ENCODE measurements at regions not wholly inside any gene's neighbourhood (a gene's known extent, or its start where the extent isn't known, plus 50 kb on each side); places are given as distances from the start of the nearest gene placed in this dataset.

GRCh38 chr2:186907897-186908296 lies 58.9 kb upstream of the ZSWIM2 start:
- TF ChIP-seq HMBOX1 (IDR thresholded peaks at IDR 0.05) = peak; percentile 77
- TF ChIP-seq CBFA2T3 (IDR thresholded peaks at IDR 0.05) = no peak
- H3K4me3 ChIP-seq = no peak overlapping the region
- H3K36me3 ChIP-seq (ENCODE audit: control insufficient read depth, insufficient read depth, low read length) = no peaks in the 10 kb centered on the region
- 5% methylated on average over 1 of the region's 1 CpG for WGBS (ENCODE audit: insufficient coverage, low coverage, missing lambda C conversion rate)
- no peaks in the 10 kb centered on the region for H3K79me2 ChIP-seq (ENCODE audit: control insufficient read depth, insufficient read depth, low read length)
- H4K20me1 ChIP-seq (replicated peaks; ENCODE audit: control insufficient read depth, insufficient read depth, low read length) = no peaks in the 10 kb centered on the region
- H2AFZ ChIP-seq (ENCODE audit: low read depth, low read length) = no peak overlapping the region
- ATAC-seq (peak; percentile 36; the same call in 1 of the 3 replicates), FAIRE-seq (no peak), DNase-seq (ENCODE audit: extremely low read depth in 1 of 4, low spot score in 3 of 4) (no peak)
- ChIA-PET CTCF (ENCODE audit: low intra/inter-chr PET ratio) (no interaction called here), POLR2A (no interaction called here)
- H3K4me2 ChIP-seq (ENCODE audit: insufficient read depth, low read length) = no peak overlapping the region
- H3K4me1 ChIP-seq (replicated peaks in 1 of 2; ENCODE audit: control insufficient read depth in 2 of 2, insufficient read depth in 2 of 2, low read length in 2 of 2) = peaks cover 3 to 12% of the 10 kb centered on the region in 2 experiments; a peak in 2 of 5 replicates
- no peak overlapping the region for H3K9ac ChIP-seq (ENCODE audit: insufficient read depth in 1 of 2, low read depth in 2 of 2, low read length in 2 of 2)
- H3K27me3 ChIP-seq (ENCODE audit: control insufficient read depth in 2 of 2, insufficient read depth in 2 of 2, low read length in 2 of 2) = no peaks in the 10 kb centered on the region
- intact Hi-C loops (cut with micrococcal nuclease) (no loop called here), in situ Hi-C loops (cut with MboI) (no loop called here)
- no peaks in the 10 kb centered on the region for H3K9me1 ChIP-seq (ENCODE audit: control insufficient read depth, insufficient read depth, low read length)
- no TSS peak for BruUV-seq (replicated peaks)
- H3K9me3 ChIP-seq (replicated peaks; ENCODE audit: control insufficient read depth, insufficient read depth, low read depth, low read length) = no peaks in the 10 kb centered on the region
- no peak overlapping the region for H3K27ac ChIP-seq (ENCODE audit: extremely low read depth, low read depth, low read length)

- in situ Hi-C loops (cut with MboI) = no loop called here
- no peak overlapping the region for H3K4me2 ChIP-seq (ENCODE audit: insufficient read depth, low read length)
- ChIA-PET CTCF (ENCODE audit: low intra/inter-chr PET ratio) (interaction anchor here (0.7 to 1.1 kb wide), 3 partner anchors 399 to 549 kb away, joined by 3 to 5 read pairs (median 4); no protein-coding TSS in a partner anchor), POLR2A (interaction anchor here (1.0 kb wide), 1 partner anchor 10 kb away, joined by 5 read pairs; no protein-coding TSS in a partner anchor)
- H3K9me3 ChIP-seq (replicated peaks; ENCODE audit: control insufficient read depth, insufficient read depth, low read depth, low read length) = no peaks in the 10 kb centered on the region; the same call in 1 of the 2 replicates
- DNase-seq (ENCODE audit: extremely low read depth in 1 of 4, low spot score in 3 of 4) (no peak), FAIRE-seq (no peak), ATAC-seq (0 out of 3 replicates have a peak, but pooled peaks have one; percentile 43)
- no peak overlapping the region for H3K9ac ChIP-seq (ENCODE audit: insufficient read depth in 1 of 2, low read depth in 2 of 2, low read length in 2 of 2)
- no peaks in the 10 kb centered on the region for H3K36me3 ChIP-seq (ENCODE audit: control insufficient read depth, insufficient read depth, low read length)
- no peaks in the 10 kb centered on the region for H3K79me2 ChIP-seq (ENCODE audit: control insufficient read depth, insufficient read depth, low read length)
- BruUV-seq (replicated peaks) = no TSS peak
- H3K27ac ChIP-seq (ENCODE audit: extremely low read depth, low read depth, low read length) = no peak overlapping the region
- H3K9me1 ChIP-seq (ENCODE audit: control insufficient read depth, insufficient read depth, low read length) = no peaks in the 10 kb centered on the region
- WGBS (ENCODE audit: insufficient coverage, low coverage, missing lambda C conversion rate) = 37% methylated on average over 2 of the region's 2 CpGs
- H3K27me3 ChIP-seq (ENCODE audit: control insufficient read depth in 2 of 2, insufficient read depth in 2 of 2, low read length in 2 of 2) = no peaks in the 10 kb centered on the region
- H4K20me1 ChIP-seq (replicated peaks; ENCODE audit: control insufficient read depth, insufficient read depth, low read length) = no peaks in the 10 kb centered on the region
- H3K4me1 ChIP-seq (replicated peaks in 1 of 2; ENCODE audit: control insufficient read depth in 2 of 2, insufficient read depth in 2 of 2, low read length in 2 of 2) = no peaks in the 10 kb centered on the region; a peak in 1 of 5 replicates
- intact Hi-C loops (cut with micrococcal nuclease) = loop anchor here (2.0 to 5.0 kb wide), 2 partner anchors 269 to 550 kb away; no protein-coding TSS in a partner anchor
- H2AFZ ChIP-seq (ENCODE audit: low read depth, low read length) = no peak overlapping the region
- no peak overlapping the region for H3K4me3 ChIP-seq
- TF ChIP-seq CEBPZ (IDR thresholded peaks at IDR 0.05; ENCODE audit: borderline replicate concordance, low read depth, low read length) (no peak), SMARCA5 (IDR thresholded peaks at IDR 0.05) (no peak), NUFIP1 (IDR thresholded peaks at IDR 0.05; ENCODE audit: partially characterized antibody) (no peak), C11orf30 (IDR thresholded peaks at IDR 0.05; ENCODE audit: low read depth) (no peak), TSC22D4 (tag; IDR thresholded peaks at IDR 0.05) (no peak), SETDB1 (IDR thresholded peaks at IDR 0.05; ENCODE audit: low read length) (no peak), HMGN3 (IDR thresholded peaks at IDR 0.05; ENCODE audit: borderline replicate concordance, extremely low read depth, insufficient read length, low read depth, low read length) (no peak), ZNF395 (CRISPR knock-in tag; IDR thresholded peaks at IDR 0.05) (no peak)
Observed at GRCh38 chr2:186903216-186903615, 54.2 kb upstream of the ZSWIM2 start.

Measured in K562 (cell line).